H7 (cell line): ENCODE measurements at regions not wholly inside any gene's neighbourhood (a gene's known extent, or its start where the extent isn't known, plus 50 kb on each side); places are given as distances from the start of the nearest gene placed in this dataset.

ENCODE experiments used
- DNase-seq: peaks from one replicate; pipeline ENCODE4 v3.0.0; 2012
- H3K27me3 ChIP-seq: 2 replicates; pipeline ENCODE4 v1.6.0; 2011; ENCODE audit warnings: mild to moderate bottlenecking, low read length; ENCODE audit not compliant: control insufficient read depth, insufficient read depth
- H3K36me3 ChIP-seq: replicated peaks from 2 replicates; pipeline ENCODE4 v1.5.1; 2011; ENCODE audit warnings: low read length; ENCODE audit not compliant: control insufficient read depth, insufficient read depth
- H3K4me3 ChIP-seq: 2 replicates; pipeline ENCODE4 v1.5.1; 2011; ENCODE audit warnings: low read depth, mild to moderate bottlenecking, control low read depth, low read length, moderate library complexity; ENCODE audit not compliant: insufficient read depth

GRCh38 chr5:29935371-29935770 lies 1258.1 kb upstream of the CDH6 start:
- Histone ChIP-seq H3K4me3 (no peak overlapping the region), H3K36me3 (no peaks in the 10 kb centered on the region), H3K27me3 (no peaks in the 10 kb centered on the region)
- no peak for DNase-seq

GRCh38 chr5:29930316-29930715 lies 1263.2 kb upstream of the CDH6 start:
- no peak for DNase-seq
- H3K4me3 ChIP-seq = no peak overlapping the region
- no peaks in the 10 kb centered on the region for H3K36me3 ChIP-seq
- H3K27me3 ChIP-seq = no peaks in the 10 kb centered on the region

- DNase-seq = no peak
- Histone ChIP-seq H3K4me3 (no peak overlapping the region), H3K36me3 (no peaks in the 10 kb centered on the region), H3K27me3 (no peaks in the 10 kb centered on the region)
These were observed 1269.4 kb upstream of the CDH6 start for GRCh38 chr5:29924107-29924506.

- H3K4me3 ChIP-seq = no peak overlapping the region
- DNase-seq = no peak
- H3K27me3 ChIP-seq = no peaks in the 10 kb centered on the region
- H3K36me3 ChIP-seq = no peaks in the 10 kb centered on the region
These were observed 1287.7 kb upstream of the CDH6 start for GRCh38 chr5:29905626-29906353.

- DNase-seq = no peak
- Histone ChIP-seq H3K4me3 (no peak overlapping the region), H3K36me3 (no peaks in the 10 kb centered on the region), H3K27me3 (no peaks in the 10 kb centered on the region)
These were observed 1290.6 kb upstream of the CDH6 start for GRCh38 chr5:29902859-29903258.

- H3K4me3 ChIP-seq = no peak overlapping the region
- no peaks in the 10 kb centered on the region for H3K27me3 ChIP-seq
- no peak for DNase-seq
- no peaks in the 10 kb centered on the region for H3K36me3 ChIP-seq
These were observed 1293.9 kb upstream of the CDH6 start for GRCh38 chr5:29899583-29899982.

GRCh38 chr5:29897916-29898315 lies 1295.6 kb upstream of the CDH6 start:
- Histone ChIP-seq H3K36me3 (no peaks in the 10 kb centered on the region), H3K4me3 (no peak overlapping the region), H3K27me3 (no peaks in the 10 kb centered on the region)
- no peak for DNase-seq

GRCh38 chr5:29896646-29897045 lies 1296.8 kb upstream of the CDH6 start:
- Histone ChIP-seq H3K36me3 (no peaks in the 10 kb centered on the region), H3K4me3 (no peak overlapping the region), H3K27me3 (no peaks in the 10 kb centered on the region)
- DNase-seq = no peak

GRCh38 chr5:29894668-29895067 lies 1298.8 kb upstream of the CDH6 start:
- DNase-seq = no peak
- Histone ChIP-seq H3K27me3 (no peaks in the 10 kb centered on the region), H3K36me3 (no peaks in the 10 kb centered on the region), H3K4me3 (no peak overlapping the region)

GRCh38 chr5:29889051-29889450 lies 1304.4 kb upstream of the CDH6 start:
- Histone ChIP-seq H3K27me3 (no peaks in the 10 kb centered on the region), H3K4me3 (no peak overlapping the region), H3K36me3 (no peaks in the 10 kb centered on the region)
- no peak for DNase-seq

GRCh38 chr5:29885595-29885994 lies 1307.9 kb upstream of the CDH6 start:
- no peak overlapping the region for H3K4me3 ChIP-seq
- no peaks in the 10 kb centered on the region for H3K27me3 ChIP-seq
- no peak for DNase-seq
- H3K36me3 ChIP-seq = no peaks in the 10 kb centered on the region

GRCh38 chr5:29882036-29882435 lies 1311.5 kb upstream of the CDH6 start:
- no peak for DNase-seq
- Histone ChIP-seq H3K27me3 (no peaks in the 10 kb centered on the region), H3K36me3 (no peaks in the 10 kb centered on the region), H3K4me3 (no peak overlapping the region)

- Histone ChIP-seq H3K27me3 (no peaks in the 10 kb centered on the region), H3K4me3 (no peak overlapping the region), H3K36me3 (no peaks in the 10 kb centered on the region)
- no peak for DNase-seq
These were observed 1314.1 kb upstream of the CDH6 start for GRCh38 chr5:29879401-29879800.

GRCh38 chr5:29878599-29878998 lies 1314.9 kb upstream of the CDH6 start:
- Histone ChIP-seq H3K4me3 (no peak overlapping the region), H3K27me3 (no peaks in the 10 kb centered on the region), H3K36me3 (no peaks in the 10 kb centered on the region)
- no peak for DNase-seq

- Histone ChIP-seq H3K36me3 (no peaks in the 10 kb centered on the region), H3K27me3 (no peaks in the 10 kb centered on the region), H3K4me3 (no peak overlapping the region)
- DNase-seq = no peak
These were observed 1326.3 kb upstream of the CDH6 start for GRCh38 chr5:29867155-29867554.

- no peak overlapping the region for H3K4me3 ChIP-seq
- H3K36me3 ChIP-seq = no peaks in the 10 kb centered on the region
- DNase-seq = no peak
- H3K27me3 ChIP-seq = no peaks in the 10 kb centered on the region
These were observed 1339.7 kb upstream of the CDH6 start for GRCh38 chr5:29853711-29854220.
